A549 (cell line): ENCODE measurements at regions not wholly inside any gene's neighbourhood (a gene's known extent, or its start where the extent isn't known, plus 50 kb on each side); places are given as distances from the start of the nearest gene placed in this dataset.
A peak's percentile ranks its signal among the peaks of the same experiment; 100 is the strongest.

Experiments
- ATAC-seq, 2 experiments: fragments of 200-7000 bp in 1 of 2; fragments of >200 bp in 1 of 2; cut with Nextera tagmentation in 1 of 2; cut with Tn5 transposase in 1 of 2; 3 replicates each; pipeline versions ENCODE4 v1.8.0 to v1.9.1; 2018 to 2020; ENCODE audit warnings: mild to moderate bottlenecking in 1 of 2, moderate library complexity in 1 of 2
- CTCF ChIA-PET: fragments of 300-600 bp; sonication (Branson Sonifier 250); formaldehyde crosslinking; extraction: SDS; loops from one replicate; lab custom pipeline; 2021; ENCODE audit warnings: antibody characterized with exemption, inconsistent platforms; lab: Yijun Ruan, JAX
- POLR2A ChIA-PET: fragments of 350-600 bp; formaldehyde crosslinking; extraction: SDS; loops from one replicate; lab custom pipeline; 2021; ENCODE audit warnings: antibody characterized with exemption, inconsistent platforms; lab: Yijun Ruan, JAX
- DNase-seq, 2 experiments: peaks; one replicate each; pipeline versions ENCODE4 v3.0.0 to v3.0.0-alpha.2; 2011 to 2016; ENCODE audit warnings: low read depth in 1 of 2, low spot score in 1 of 2
- FAIRE-seq: peaks from 2 replicates; lab custom pipeline; 2011; peaks lifted over from hg19 to GRCh38; lab: Jason Lieb, UNC
- H3K27ac ChIP-seq, 2 experiments: fragments of >200 bp; sonication (Bioruptor Twin); formaldehyde crosslinking; 3 replicates each; pipeline ENCODE4 v1.5.1; 2016 to 2017
- H3K4me1 ChIP-seq: fragments of >200 bp; sonication (Bioruptor Twin); formaldehyde crosslinking; 3 replicates; pipeline ENCODE4 v1.6.1; 2016
- H3K4me2 ChIP-seq: fragments of >200 bp; sonication (Bioruptor Twin); formaldehyde crosslinking; 3 replicates; pipeline ENCODE4 v1.6.1; 2016
- H3K4me3 ChIP-seq: fragments of >200 bp; sonication (Bioruptor Twin); formaldehyde crosslinking; 3 replicates; pipeline ENCODE4 v1.5.1; 2016
- H3K9me3 ChIP-seq: fragments of >200 bp; sonication (Bioruptor Twin); formaldehyde crosslinking; 3 replicates; pipeline ENCODE4 v1.6.1; 2016
- BHLHE40 ChIP-seq: IDR thresholded peaks from 2 replicates; pipeline ENCODE4 v1.6.1; 2012; ENCODE audit warnings: low read depth, low read length, inconsistent platforms
- CBX2 ChIP-seq: fragments of 200-600 bp; sonication (generic); IDR thresholded peaks from 2 replicates; pipeline ENCODE4 v1.6.1; 2016; ENCODE audit warnings: low read depth, mild to moderate bottlenecking, borderline replicate concordance
- CBX8 ChIP-seq: fragments of 200-600 bp; sonication (generic); IDR thresholded peaks from 2 replicates; pipeline ENCODE4 v1.6.1; 2016
- CEBPB ChIP-seq, 2 experiments: fragments of >200 bp in 1 of 2; sonication (Bioruptor Twin) in 1 of 2; formaldehyde crosslinking in 1 of 2; IDR thresholded peaks; 2 replicates each; pipeline ENCODE4 v1.6.1; 2012 to 2016
- CHD4 ChIP-seq: fragments of 200-600 bp; sonication (generic); IDR thresholded peaks from 2 replicates; pipeline ENCODE4 v1.6.1; 2016; ENCODE audit warnings: antibody characterized with exemption, mild to moderate bottlenecking, borderline replicate concordance
- CTCF ChIP-seq: fragments of >200 bp; sonication (Bioruptor Twin); formaldehyde crosslinking; IDR thresholded peaks from 3 replicates; pipeline ENCODE4 v1.5.1; 2016
- E2F6 ChIP-seq: IDR thresholded peaks from 2 replicates; pipeline ENCODE4 v1.6.1; 2012; ENCODE audit warnings: low read depth, borderline replicate concordance
- ELK1 ChIP-seq: fragments of 150-350 bp; IDR thresholded peaks from 2 replicates; pipeline ENCODE4 v1.6.1; 2014; ENCODE audit warnings: low read depth, mild to moderate bottlenecking, low read length
- EP300 ChIP-seq, 2 experiments: fragments of >200 bp; sonication (Bioruptor Twin); formaldehyde crosslinking; IDR thresholded peaks; 2 replicates in 1 of 2; 3 replicates in 1 of 2; pipeline ENCODE4 v1.6.1; 2016 to 2017
- FOSB ChIP-seq: fragments of 250-450 bp; sonication (Bioruptor Pico); IDR thresholded peaks from 2 replicates; pipeline ENCODE4 v1.5.0; 2020; ENCODE audit warnings: mild to moderate bottlenecking, moderate library complexity
- FOSL2 ChIP-seq, 2 experiments: fragments of 450-650 bp in 1 of 2; fragments of >200 bp in 1 of 2; sonication (Bioruptor Twin) in 1 of 2; formaldehyde crosslinking; IDR thresholded peaks; 2 replicates each; pipeline versions ENCODE4 v1.5.0 to v1.6.1; 2016 to 2020; ENCODE audit warnings: mild to moderate bottlenecking in 1 of 2, moderate library complexity in 1 of 2
- GATA3 ChIP-seq: IDR thresholded peaks from 2 replicates; pipeline ENCODE4 v1.6.1; 2012; ENCODE audit warnings: borderline replicate concordance
- HES2 ChIP-seq: fragments of >200 bp; sonication (Bioruptor Twin); formaldehyde crosslinking; IDR thresholded peaks from 2 replicates; pipeline ENCODE4 v1.6.1; 2016
- HEYL ChIP-seq: fragments of 250-450 bp; sonication (Bioruptor Pico); IDR thresholded peaks from 2 replicates; pipeline ENCODE4 v1.8.0; 2021; ENCODE audit warnings: mild to moderate bottlenecking, moderate library complexity
- HOXA7 ChIP-seq: fragments of 250-450 bp; sonication (Bioruptor Pico); IDR thresholded peaks from 2 replicates; pipeline ENCODE4 v1.5.0; 2020; ENCODE audit warnings: mild to moderate bottlenecking, moderate library complexity
- HOXB13 ChIP-seq: fragments of 250-450 bp; sonication (Bioruptor Pico); IDR thresholded peaks from 2 replicates; pipeline ENCODE4 v1.5.0; 2020; ENCODE audit warnings: low read depth, mild to moderate bottlenecking, moderate library complexity
- HOXB5 ChIP-seq: fragments of 250-450 bp; sonication (Bioruptor Pico); IDR thresholded peaks from 2 replicates; pipeline ENCODE4 v1.5.0; 2020; ENCODE audit warnings: mild to moderate bottlenecking, moderate library complexity
- KDM5A ChIP-seq: fragments of 200-600 bp; sonication (generic); IDR thresholded peaks from 2 replicates; pipeline ENCODE4 v1.6.1; 2016; ENCODE audit warnings: antibody characterized with exemption, mild to moderate bottlenecking
- MAFK ChIP-seq: fragments of 450-650 bp; IDR thresholded peaks from 2 replicates; pipeline ENCODE4 v1.6.1; 2014; ENCODE audit not compliant: partially characterized antibody
- MAX ChIP-seq: IDR thresholded peaks from 2 replicates; pipeline ENCODE4 v1.6.1; 2012
- MAZ ChIP-seq: fragments of 150-350 bp; IDR thresholded peaks from 2 replicates; pipeline ENCODE4 v1.6.1; 2014; ENCODE audit warnings: antibody characterized with exemption, low read depth, low read length, borderline replicate concordance
- MYC ChIP-seq: IDR thresholded peaks from 2 replicates; pipeline ENCODE4 v1.6.1; 2012; ENCODE audit warnings: mild to moderate bottlenecking, inconsistent platforms, low read length, improper control_type of control experiment, borderline replicate concordance
- NFE2L2 ChIP-seq: fragments of 150-350 bp; conservative IDR thresholded peaks from 2 replicates; pipeline ENCODE4 v1.6.1; 2014; ENCODE audit warnings: low read length
- NPAS2 ChIP-seq: fragments of 250-450 bp; sonication (Bioruptor Pico); IDR thresholded peaks from 2 replicates; pipeline ENCODE4 v1.8.0; 2022; ENCODE audit warnings: mild to moderate bottlenecking, moderate library complexity, borderline replicate concordance
- NR3C1 ChIP-seq: fragments of >200 bp; sonication (Bioruptor Twin); formaldehyde crosslinking; IDR thresholded peaks from 3 replicates; pipeline ENCODE4 v1.6.1; 2017
- PHF8 ChIP-seq: fragments of 200-600 bp; sonication (generic); IDR thresholded peaks from 2 replicates; pipeline ENCODE4 v1.6.1; 2016; ENCODE audit warnings: low read depth, mild to moderate bottlenecking, antibody characterized with exemption, moderate library complexity, borderline replicate concordance
- RNF2 ChIP-seq: fragments of 200-600 bp; sonication (generic); IDR thresholded peaks from 2 replicates; pipeline ENCODE4 v1.6.1; 2016; ENCODE audit warnings: low read depth, mild to moderate bottlenecking, antibody characterized with exemption, moderate library complexity, borderline replicate concordance
- SREBF2 ChIP-seq: fragments of 450-650 bp; IDR thresholded peaks from 2 replicates; pipeline ENCODE4 v1.6.1; 2014; ENCODE audit warnings: mild to moderate bottlenecking, moderate library complexity
- USF2 ChIP-seq: fragments of 450-650 bp; IDR thresholded peaks from 2 replicates; pipeline ENCODE4 v1.6.1; 2014; ENCODE audit warnings: antibody characterized with exemption
- ZSCAN20 ChIP-seq: fragments of 250-450 bp; sonication (Bioruptor Pico); IDR thresholded peaks from 2 replicates; pipeline ENCODE4 v1.8.0; 2022; ENCODE audit warnings: mild to moderate bottlenecking, moderate library complexity
- WGBS: methylation state at CpG from one replicate; pipeline ENCODE4 v1.1.6; 2017; ENCODE audit errors: missing lambda C conversion rate; 5-methylcytosine and 5-hydroxymethylcytosine counted together

- no peak for ATAC-seq
- ChIA-PET CTCF (interaction anchor here (0.9 kb wide), 1 partner anchor 13 kb away, joined by 4 read pairs; no protein-coding TSS in a partner anchor), POLR2A (no interaction called here)
- peaks cover 4% of the 10 kb centered on the region; the same call in 1 of the 3 replicates for H3K9me3 ChIP-seq
- no peak for FAIRE-seq
- H3K4me3 ChIP-seq: no peak overlapping the region
- TF ChIP-seq HES2 (no peak), HEYL (CRISPR knock-in tag) (no peak), NFE2L2 (no peak), BHLHE40 (no peak)
- no peak for DNase-seq
- 93% methylated on average over 2 of the region's 2 CpGs for WGBS
- H3K4me2 ChIP-seq: no peak overlapping the region
- no peaks in the 10 kb centered on the region for H3K4me1 ChIP-seq
- H3K27ac ChIP-seq: no peak overlapping the region
Observed at GRCh38 chr21:15434163-15434905, 295.4 kb upstream of the USP25 start.

GRCh38 chr21:15436031-15436430 lies 293.8 kb upstream of the USP25 start:
- FAIRE-seq (no peak), DNase-seq (no peak), ATAC-seq (no peak)
- no peak overlapping the region for H3K4me3 ChIP-seq
- whole genome bisulfite sequencing: 96% methylated on average over 1 of the region's 1 CpG
- H3K27ac ChIP-seq: 0 out of 6 replicates have a peak overlapping the region, but pooled peaks of 1 of the 2 experiments have one; percentile 6
- H3K9me3 ChIP-seq: peaks cover 4% of the 10 kb centered on the region; the same call in 1 of the 3 replicates
- POLR2A ChIA-PET: interaction anchor here (0.6 kb wide), 1 partner anchor 374 kb away, joined by 3 read pairs; no protein-coding TSS in a partner anchor
- CTCF ChIA-PET: no interaction called here
- H3K4me2 ChIP-seq: no peak overlapping the region
- peaks cover 6% of the 10 kb centered on the region for H3K4me1 ChIP-seq
- TF ChIP-seq NR3C1 (no peak), EP300 (IDR thresholded peaks at IDR 0.05) (no peak), GATA3 (no peak), USF2 (no peak), BHLHE40 (no peak), PHF8 (no peak), ZSCAN20 (CRISPR knock-in tag) (no peak), NFE2L2 (no peak), FOSL2 (IDR thresholded peaks at IDR 0.05) (no peak), FOSL2 (CRISPR knock-in tag; IDR thresholded peaks at IDR 0.05) (no peak), MAFK (no peak), HEYL (CRISPR knock-in tag) (no peak), CBX8 (no peak), MYC (no peak), MAZ (no peak), SREBF2 (no peak), FOSB (no peak), HOXB13 (CRISPR knock-in tag) (no peak), E2F6 (no peak)

- no peak overlapping the region for H3K4me2 ChIP-seq
- no peak for DNase-seq
- no peak for FAIRE-seq
- ChIA-PET CTCF (no interaction called here), POLR2A (interaction anchor here (1.4 kb wide), 1 partner anchor 373 kb away, joined by 3 read pairs; the partner anchor contains the start of gene NRIP1)
- H3K9me3 ChIP-seq: peaks cover 4% of the 10 kb centered on the region; the same call in 1 of the 3 replicates
- H3K4me1 ChIP-seq: peaks cover 24% of the 10 kb centered on the region
- no peak overlapping the region for H3K4me3 ChIP-seq
- 56% methylated on average over 2 of the region's 2 CpGs for WGBS
- peak overlapping the region in 1 of 2 experiments; percentile 25; a peak in 1 of 6 replicates for H3K27ac ChIP-seq
- ATAC-seq: no peak
- TF ChIP-seq ELK1: no peak
- TF ChIP-seq CEBPB (IDR thresholded peaks at IDR 0.05): no peak
- TF ChIP-seq CHD4: no peak
- TF ChIP-seq NPAS2 (CRISPR knock-in tag): no peak
- TF ChIP-seq HEYL (CRISPR knock-in tag): no peak
- TF ChIP-seq CTCF: no peak
- TF ChIP-seq MAX: no peak
- TF ChIP-seq KDM5A: no peak
- TF ChIP-seq CBX2: no peak
- TF ChIP-seq HOXB5 (CRISPR knock-in tag): no peak
- no peak for TF ChIP-seq HOXB13 (CRISPR knock-in tag)
- no peak for TF ChIP-seq HOXA7 (CRISPR knock-in tag)
- no peak for TF ChIP-seq RNF2
Observed at GRCh38 chr21:15437883-15438282, 291.9 kb upstream of the USP25 start.
